Esophagus squamous epithelium (tissue), 5 donors: ENCODE measurements at regions not wholly inside any gene's neighbourhood (a gene's known extent, or its start where the extent isn't known, plus 50 kb on each side); places are given as distances from the start of the nearest gene placed in this dataset.
A peak's percentile ranks its signal among the peaks of the same experiment; 100 is the strongest.

Experiments
- DNase-seq: peaks from one replicate; lab custom pipeline; 2025; lab: John Stamatoyannopoulos, UW
- H3K27ac ChIP-seq, 4 donors: fragments of 200-600 bp; sonication (generic); one replicate each; pipeline ENCODE4 v1.5.1; 2016 to 2019; ENCODE audit warnings: mild to moderate bottlenecking in 1 of 4
- H3K27me3 ChIP-seq, 4 donors: fragments of 200-600 bp; sonication (generic); 1 replicate in 3 of 4; 2 replicates in 1 of 4; pipeline versions ENCODE4 v1.5.1 to v1.6.0; 2017 to 2021; ENCODE audit warnings: antibody characterized with exemption in 1 of 4
- H3K36me3 ChIP-seq, 3 donors: fragments of 200-600 bp; sonication (generic); one replicate each; pipeline ENCODE4 v1.5.1; 2016 to 2019
- H3K4me1 ChIP-seq, 3 donors: fragments of 200-600 bp; sonication (generic); one replicate each; pipeline ENCODE4 v1.5.1; 2017 to 2019
- H3K4me3 ChIP-seq, 4 donors: fragments of 200-600 bp; sonication (generic); 1 replicate in 3 of 4; 2 replicates in 1 of 4; pipeline ENCODE4 v1.5.1; 2016 to 2019; ENCODE audit warnings: mild to moderate bottlenecking in 2 of 4, moderate library complexity in 1 of 4
- H3K9me3 ChIP-seq, 3 donors: fragments of 200-600 bp; sonication (generic); one replicate each; pipeline ENCODE4 v1.5.1; 2016 to 2019
- POLR2A ChIP-seq, 4 donors: fragments of 450-650 bp; IDR thresholded peaks; one replicate each; pipeline ENCODE4 v1.6.1; 2017; ENCODE audit warnings: antibody characterized with exemption in 4 of 4, mild to moderate bottlenecking in 4 of 4, moderate library complexity in 3 of 4
- WGBS, 2 donors: methylation state at CpG; one replicate each; pipeline ENCODE4 v1.1.5; 2018; 5-methylcytosine and 5-hydroxymethylcytosine counted together
- intact Hi-C: fragments of 100-400 bp; cut with DNase I; formaldehyde crosslinking; loops from one replicate; pipeline ENCODE4 v1.15.0; 2022
- TF ChIP-seq, protein P1 (sequence below), 6 experiments: fragments of 450-650 bp in 4 of 6; fragments of 200-600 bp in 2 of 6; sonication (generic) in 2 of 6; IDR thresholded peaks; one replicate each; pipeline ENCODE4 v1.5.1; 2016 to 2019; ENCODE audit warnings: antibody characterized with exemption in 6 of 6, mild to moderate bottlenecking in 4 of 6, moderate library complexity in 4 of 6
- donor health status: DM: yes; HTN: yes; CAD: no.

DNA sequence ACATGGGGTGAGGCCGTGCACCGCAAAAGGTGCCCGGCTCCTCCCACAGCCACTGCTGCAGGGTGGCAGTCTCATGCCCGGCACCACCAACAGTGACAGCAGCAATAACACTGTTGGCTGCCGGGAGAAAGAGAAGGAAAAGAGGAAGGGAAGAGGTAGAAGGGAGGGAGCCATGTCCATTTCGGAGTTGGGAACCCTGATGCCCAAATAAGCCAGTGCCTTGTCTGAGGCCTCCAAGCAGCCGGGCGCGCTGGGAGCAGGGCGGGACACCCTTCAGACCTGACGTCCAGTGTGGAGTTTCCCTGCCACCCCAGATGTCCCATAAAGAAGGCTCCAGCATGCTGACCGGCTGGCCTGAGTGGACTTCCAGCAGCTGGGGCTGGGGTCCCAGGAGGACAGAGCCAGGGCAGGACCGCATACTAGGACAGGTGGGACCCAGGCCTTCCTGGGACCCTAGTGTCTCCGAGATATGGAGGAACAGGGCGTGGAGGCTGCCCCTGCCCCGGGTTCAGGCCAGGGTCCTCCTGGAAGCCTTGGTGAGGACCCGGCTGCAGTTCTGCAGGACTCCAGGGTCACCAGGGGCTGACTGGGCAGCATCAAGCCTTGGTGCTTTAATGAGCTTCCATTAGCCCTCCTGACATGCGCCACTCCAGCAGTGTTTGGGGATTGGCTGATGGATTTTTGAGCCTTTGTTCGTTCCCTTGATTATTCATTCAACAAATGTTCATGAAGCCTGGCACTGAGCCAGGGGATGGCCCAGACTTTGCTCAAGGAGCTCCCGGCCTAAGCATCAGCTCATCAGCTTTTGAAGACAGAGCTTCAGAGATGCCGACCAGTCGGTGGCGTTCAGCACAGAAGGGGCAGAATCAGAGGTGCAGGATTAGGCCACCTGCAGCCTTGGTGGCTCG, 223.6 kb upstream of the CIBAR2 start:
- no peak overlapping the region for H3K27ac ChIP-seq
- no peaks in the 10 kb centered on the region for H3K36me3 ChIP-seq
- peaks cover under 1 to 28% (median 5%) of the 10 kb centered on the region in 3 donors for H3K4me1 ChIP-seq
- H3K4me3 ChIP-seq: peak overlapping the region in 2 of 4 donors; percentile 23 to 38
- intact Hi-C loops: no loop called here
- WGBS, 2 donors: 71 to 77% methylated on average over 13 to 19 of the region's 24 CpGs
- no peak for DNase-seq
- peaks cover 0 to 48% (median 0%) of the 10 kb centered on the region in 4 donors for H3K27me3 ChIP-seq
- TF ChIP-seq, protein P1, sequence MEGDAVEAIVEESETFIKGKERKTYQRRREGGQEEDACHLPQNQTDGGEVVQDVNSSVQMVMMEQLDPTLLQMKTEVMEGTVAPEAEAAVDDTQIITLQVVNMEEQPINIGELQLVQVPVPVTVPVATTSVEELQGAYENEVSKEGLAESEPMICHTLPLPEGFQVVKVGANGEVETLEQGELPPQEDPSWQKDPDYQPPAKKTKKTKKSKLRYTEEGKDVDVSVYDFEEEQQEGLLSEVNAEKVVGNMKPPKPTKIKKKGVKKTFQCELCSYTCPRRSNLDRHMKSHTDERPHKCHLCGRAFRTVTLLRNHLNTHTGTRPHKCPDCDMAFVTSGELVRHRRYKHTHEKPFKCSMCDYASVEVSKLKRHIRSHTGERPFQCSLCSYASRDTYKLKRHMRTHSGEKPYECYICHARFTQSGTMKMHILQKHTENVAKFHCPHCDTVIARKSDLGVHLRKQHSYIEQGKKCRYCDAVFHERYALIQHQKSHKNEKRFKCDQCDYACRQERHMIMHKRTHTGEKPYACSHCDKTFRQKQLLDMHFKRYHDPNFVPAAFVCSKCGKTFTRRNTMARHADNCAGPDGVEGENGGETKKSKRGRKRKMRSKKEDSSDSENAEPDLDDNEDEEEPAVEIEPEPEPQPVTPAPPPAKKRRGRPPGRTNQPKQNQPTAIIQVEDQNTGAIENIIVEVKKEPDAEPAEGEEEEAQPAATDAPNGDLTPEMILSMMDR (IDR thresholded peaks at IDR 0.05): no peak
- TF ChIP-seq POLR2A (IDR thresholded peaks at IDR 0.05): no peak
- H3K9me3 ChIP-seq: no peaks in the 10 kb centered on the region

DNA sequence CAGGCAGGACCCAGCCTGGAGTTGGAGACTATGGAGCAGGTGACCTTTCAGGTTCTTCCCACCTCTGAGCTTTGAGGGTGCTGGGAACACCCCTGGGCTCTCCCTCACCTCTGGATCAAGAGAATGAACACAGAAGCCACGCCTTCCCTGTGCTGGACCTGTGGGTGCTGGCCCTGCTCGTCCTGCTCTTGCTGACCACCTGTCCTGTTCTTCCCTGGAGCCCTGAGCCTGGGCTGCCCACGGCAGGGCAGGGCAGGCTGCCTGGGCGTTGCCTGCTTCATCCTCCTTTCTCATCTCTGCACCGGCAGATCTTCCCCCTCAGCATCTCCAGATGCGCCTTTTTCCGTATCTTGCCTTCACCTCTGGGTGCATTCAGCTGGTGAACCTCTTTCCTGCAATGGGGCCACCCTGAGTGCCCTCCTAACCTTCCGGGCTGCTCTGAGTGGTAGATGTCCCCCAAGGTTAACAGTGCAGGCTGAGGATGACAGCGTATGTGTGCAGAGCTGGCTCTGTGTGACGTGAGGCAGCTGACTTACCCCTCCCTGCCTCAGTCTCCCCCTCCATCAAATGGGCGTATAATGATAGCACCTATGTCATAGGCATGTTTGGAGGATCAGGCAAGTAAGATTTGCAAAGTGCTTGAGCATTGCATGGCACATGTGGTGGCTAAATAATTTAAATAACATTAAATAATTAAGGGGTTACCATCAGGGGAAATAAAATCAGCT, 225.8 kb upstream of the CIBAR2 start:
- peaks cover 0 to 20% (median 5%) of the 10 kb centered on the region in 3 donors for H3K4me1 ChIP-seq
- WGBS, 2 donors: 86% methylated on average over 7 to 9 of the region's 11 CpGs
- intact Hi-C loops: no loop called here
- H3K36me3 ChIP-seq: no peaks in the 10 kb centered on the region
- no peak overlapping the region for H3K27ac ChIP-seq
- DNase-seq: no peak
- no peak overlapping the region for H3K4me3 ChIP-seq
- peaks cover 0 to 52% (median 0%) of the 10 kb centered on the region in 4 donors for H3K27me3 ChIP-seq
- no peaks in the 10 kb centered on the region for H3K9me3 ChIP-seq
- TF ChIP-seq, protein P1 (IDR thresholded peaks at IDR 0.05): no peak
- no peak for TF ChIP-seq POLR2A (IDR thresholded peaks at IDR 0.05)

DNA sequence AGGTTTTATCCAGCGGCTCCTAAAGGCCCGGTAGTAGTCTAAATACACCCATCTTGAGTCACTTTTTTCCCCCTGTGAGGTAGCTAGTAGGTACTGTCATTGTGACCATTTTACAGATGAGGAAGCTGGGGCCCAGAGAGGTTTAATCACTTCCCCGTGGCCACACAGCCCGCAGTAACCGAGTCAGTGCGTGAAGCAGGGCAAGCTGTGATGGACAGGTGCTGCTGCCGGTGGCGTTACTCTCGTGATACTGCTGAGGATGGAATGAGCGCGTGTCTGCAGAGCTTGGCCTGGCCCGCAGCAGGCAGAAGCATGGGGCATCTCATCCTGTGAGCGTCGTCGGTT, 226.3 kb upstream of the CIBAR2 start:
- H3K27ac ChIP-seq: no peak overlapping the region
- peaks cover 0 to 51% (median 0%) of the 10 kb centered on the region in 4 donors for H3K27me3 ChIP-seq
- H3K36me3 ChIP-seq: no peaks in the 10 kb centered on the region
- no peak overlapping the region for H3K4me3 ChIP-seq
- DNase-seq: no peak
- no peaks in the 10 kb centered on the region for H3K9me3 ChIP-seq
- intact Hi-C loops: no loop called here
- TF ChIP-seq, protein P1 (IDR thresholded peaks at IDR 0.05): no peak
- no peak for TF ChIP-seq POLR2A (IDR thresholded peaks at IDR 0.05)
- H3K4me1 ChIP-seq: peaks cover 0 to 20% (median 5%) of the 10 kb centered on the region in 3 donors
- 85 to 92% methylated on average over 8 to 11 of the region's 15 CpGs for WGBS, 2 donors

DNA sequence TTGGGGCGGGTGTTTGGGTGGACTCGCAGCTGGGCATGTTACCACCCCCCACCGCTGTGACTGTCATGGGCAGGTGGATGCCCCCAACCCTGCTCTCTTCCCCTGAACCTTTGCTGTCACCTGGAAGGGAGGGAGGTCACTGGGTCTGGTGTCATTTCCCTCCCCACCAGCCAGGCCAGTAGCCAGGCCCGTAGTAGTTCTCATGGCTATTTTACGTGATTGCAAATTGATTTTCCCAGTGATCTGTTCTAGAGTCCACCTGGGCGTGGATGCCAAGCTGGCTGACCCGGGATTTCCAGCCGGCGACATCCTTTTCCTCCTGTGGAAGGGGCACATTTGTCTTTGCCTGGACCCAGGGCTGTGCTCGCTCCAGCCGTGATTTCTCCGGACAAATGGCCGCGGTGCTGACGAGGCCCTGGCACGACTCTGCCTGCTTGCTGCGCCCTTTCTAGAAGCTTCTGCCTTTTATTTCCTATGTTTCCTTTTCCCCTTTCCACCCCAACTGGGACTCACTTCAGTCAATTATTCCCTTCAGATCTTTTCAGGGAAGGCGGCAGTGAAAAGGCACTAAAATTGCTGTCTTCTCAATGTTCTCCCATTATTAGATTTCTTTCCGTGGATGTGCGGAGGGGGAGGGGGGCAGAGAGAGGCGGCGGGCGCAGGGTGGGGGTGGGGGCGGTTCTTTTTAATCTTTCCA, 226.9 kb upstream of the CIBAR2 start:
- H3K9me3 ChIP-seq: no peaks in the 10 kb centered on the region
- TF ChIP-seq, protein P1 (IDR thresholded peaks at IDR 0.05): no peak
- no peak for TF ChIP-seq POLR2A (IDR thresholded peaks at IDR 0.05)
- H3K4me3 ChIP-seq: no peak overlapping the region
- DNase-seq: no peak
- H3K27me3 ChIP-seq: peaks cover 0 to 49% (median 0%) of the 10 kb centered on the region in 4 donors
- no peaks in the 10 kb centered on the region for H3K36me3 ChIP-seq
- intact Hi-C loops: no loop called here
- H3K4me1 ChIP-seq: peaks cover 0 to 20% (median 5%) of the 10 kb centered on the region in 3 donors
- no peak overlapping the region for H3K27ac ChIP-seq
- 74 to 76% methylated on average over 22 of the region's 24 CpGs for WGBS, 2 donors
